GM12878 (cell line): ENCODE measurements at regions not wholly inside any gene's neighbourhood (a gene's known extent, or its start where the extent isn't known, plus 50 kb on each side); places are given as distances from the start of the nearest gene placed in this dataset.

Source experiments
- CTCF ChIP-seq, 3 experiments: IDR thresholded peaks in 2 of 3; conservative IDR thresholded peaks in 1 of 3; 2 replicates each; pipeline ENCODE4 v1.5.1; 2011; ENCODE audit warnings: low read depth in 3 of 3, low read length in 3 of 3, mild to moderate bottlenecking in 3 of 3, control low read depth in 2 of 3, moderate library complexity in 2 of 3, inconsistent platforms in 1 of 3, mixed read lengths in 1 of 3; ENCODE audit not compliant: control insufficient read depth in 2 of 3, insufficient read depth in 1 of 3; ENCODE audit errors: extremely low read depth in 1 of 3
- ESRRA ChIP-seq: IDR thresholded peaks from 2 replicates; pipeline ENCODE4 v1.6.1; 2012; ENCODE audit warnings: mild to moderate bottlenecking, low read length, improper control_type of control experiment
- EZH2 ChIP-seq: IDR thresholded peaks from 2 replicates; pipeline ENCODE4 v1.6.1; 2012; ENCODE audit warnings: low read depth, mild to moderate bottlenecking, control low read depth, inconsistent platforms, low read length, borderline replicate concordance; ENCODE audit not compliant: control insufficient read depth
- FOXK2 ChIP-seq: fragments of 450-650 bp; IDR thresholded peaks from 2 replicates; pipeline ENCODE4 v1.6.1; 2017; ENCODE audit warnings: mild to moderate bottlenecking, moderate library complexity
- IRF3 ChIP-seq: fragments of 450-650 bp; IDR thresholded peaks from 2 replicates; pipeline ENCODE4 v1.6.1; 2014; ENCODE audit warnings: mild to moderate bottlenecking
- NFIC ChIP-seq: IDR thresholded peaks from 2 replicates; pipeline ENCODE4 v1.6.1; 2012; ENCODE audit warnings: low read depth, mild to moderate bottlenecking, inconsistent platforms, low read length, moderate library complexity
- REST ChIP-seq: IDR thresholded peaks from 2 replicates; pipeline ENCODE4 v1.6.1; 2012; ENCODE audit warnings: mild to moderate bottlenecking, low read depth, low read length

- TF ChIP-seq ESRRA (no peak), REST (no peak), IRF3 (no peak), FOXK2 (no peak), CTCF (IDR thresholded peaks at IDR 0.05 in 2 of 3, conservative IDR thresholded peaks at IDR 0.05 in 1 of 3; ENCODE audit: control insufficient read depth in 2 of 3, extremely low read depth in 1 of 3, insufficient read depth in 1 of 3, low read depth in 3 of 3, low read length in 3 of 3) (no peak), EZH2 (no peak), NFIC (no peak)
These were observed 115.8 kb downstream of the MTX3 start for GRCh38 chr5:79875230-79875629.
